SU-DHL-6 (cell line): ENCODE measurements at regions not wholly inside any gene's neighbourhood (a gene's known extent, or its start where the extent isn't known, plus 50 kb on each side); places are given as distances from the start of the nearest gene placed in this dataset.

Experiments used
- H2AFZ ChIP-seq: fragments of 200-600 bp; sonication (generic); 2 replicates; pipeline ENCODE4 v1.6.1; 2014; ENCODE audit warnings: low read depth, mild to moderate bottlenecking, moderate library complexity, mixed read lengths, antibody characterized with exemption, low read length; ENCODE audit not compliant: severe bottlenecking
- H3F3A ChIP-seq: fragments of 200-600 bp; shearing (Covaris generic); 2 replicates; pipeline ENCODE4 v1.6.0; 2016; ENCODE audit warnings: antibody characterized with exemption, mild to moderate bottlenecking; ENCODE audit not compliant: insufficient read depth
- H3K27ac ChIP-seq: fragments of 200-600 bp; sonication (generic); 2 replicates; pipeline ENCODE4 v1.5.1; 2016; ENCODE audit warnings: low read depth, mild to moderate bottlenecking, low read length, moderate library complexity, mixed read lengths
- H3K27me3 ChIP-seq: fragments of 200-600 bp; sonication (generic), shearing (Covaris generic); 2 replicates; pipeline ENCODE4 v1.6.0; 2014; ENCODE audit warnings: mild to moderate bottlenecking, low read length
- H3K36me3 ChIP-seq: fragments of 200-600 bp; sonication (generic); 2 replicates; pipeline ENCODE4 v1.6.1; 2014; ENCODE audit warnings: mild to moderate bottlenecking, low read length, mixed read lengths
- H3K4me2 ChIP-seq: fragments of 300-600, 200-600 bp; shearing (Covaris generic), sonication (generic); 2 replicates; pipeline ENCODE4 v1.6.0; 2014; ENCODE audit warnings: low read length, low read depth, mild to moderate bottlenecking; ENCODE audit not compliant: poor library complexity, severe bottlenecking
- H3K4me3 ChIP-seq: fragments of 200-600 bp; sonication (generic); 2 replicates; pipeline ENCODE4 v1.5.1; 2014; ENCODE audit warnings: antibody characterized with exemption, low read length, mild to moderate bottlenecking, mixed read lengths; ENCODE audit not compliant: insufficient read depth, poor library complexity, severe bottlenecking
- H3K79me2 ChIP-seq: fragments of 200-600 bp; sonication (generic); 2 replicates; pipeline ENCODE4 v1.6.1; 2014; ENCODE audit warnings: mild to moderate bottlenecking, low read length, moderate library complexity; ENCODE audit not compliant: insufficient read depth
- H3K9ac ChIP-seq: fragments of 200-600 bp; sonication (generic); 2 replicates; pipeline ENCODE4 v1.7.0; 2014; ENCODE audit warnings: mild to moderate bottlenecking, low read length
- H3K9me2 ChIP-seq: fragments of 200-600 bp; sonication (generic); replicated peaks from 2 replicates; pipeline ENCODE4 v1.6.1; 2014; ENCODE audit warnings: low read length; ENCODE audit not compliant: insufficient read depth
- H3K9me3 ChIP-seq: fragments of 200-600 bp; sonication (generic); 2 replicates; pipeline ENCODE4 v1.6.1; 2014; ENCODE audit warnings: low read length, mixed read lengths; ENCODE audit not compliant: insufficient read depth
- H4K20me1 ChIP-seq: fragments of 200-600 bp; sonication (generic); 2 replicates; pipeline ENCODE4 v1.6.1; 2014; ENCODE audit warnings: low read depth, mild to moderate bottlenecking, antibody characterized with exemption, low read length, moderate library complexity, mixed read lengths
- EZH2phosphoT487 ChIP-seq: fragments of 200-600 bp; sonication (generic), shearing (Covaris generic); conservative IDR thresholded peaks from 2 replicates; pipeline ENCODE4 v1.6.1; 2018; ENCODE audit warnings: mild to moderate bottlenecking, antibody characterized with exemption, low read length, moderate library complexity, mixed read lengths
- TF ChIP-seq, protein P1 (sequence below): fragments of 200-600 bp; sonication (generic); IDR thresholded peaks from one replicate; pipeline ENCODE4 v1.5.1; 2017; ENCODE audit warnings: antibody characterized with exemption, mild to moderate bottlenecking, low read length, moderate library complexity; ENCODE audit not compliant: insufficient read depth, poor library complexity, severe bottlenecking

DNA sequence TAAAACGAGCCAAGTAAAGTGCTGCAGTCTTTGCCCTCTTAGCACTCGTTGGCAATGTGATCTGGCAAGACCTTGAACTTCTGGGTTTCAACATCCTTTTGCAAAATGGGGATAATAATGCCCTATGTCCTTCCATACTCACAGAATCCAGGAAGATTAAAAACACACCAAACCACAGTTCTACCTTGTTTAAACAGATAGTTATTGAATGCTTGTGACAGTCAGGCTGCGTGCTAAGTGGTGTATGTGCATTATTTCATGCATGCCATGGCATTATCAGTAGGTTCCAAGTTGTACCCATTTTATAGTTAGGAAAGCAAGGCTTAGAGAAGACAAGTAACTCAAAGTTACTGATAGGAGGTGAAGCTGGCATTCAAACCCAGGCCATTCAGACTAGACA, 308.6 kb upstream of the PROX1 start:
- TF ChIP-seq, protein P1, sequence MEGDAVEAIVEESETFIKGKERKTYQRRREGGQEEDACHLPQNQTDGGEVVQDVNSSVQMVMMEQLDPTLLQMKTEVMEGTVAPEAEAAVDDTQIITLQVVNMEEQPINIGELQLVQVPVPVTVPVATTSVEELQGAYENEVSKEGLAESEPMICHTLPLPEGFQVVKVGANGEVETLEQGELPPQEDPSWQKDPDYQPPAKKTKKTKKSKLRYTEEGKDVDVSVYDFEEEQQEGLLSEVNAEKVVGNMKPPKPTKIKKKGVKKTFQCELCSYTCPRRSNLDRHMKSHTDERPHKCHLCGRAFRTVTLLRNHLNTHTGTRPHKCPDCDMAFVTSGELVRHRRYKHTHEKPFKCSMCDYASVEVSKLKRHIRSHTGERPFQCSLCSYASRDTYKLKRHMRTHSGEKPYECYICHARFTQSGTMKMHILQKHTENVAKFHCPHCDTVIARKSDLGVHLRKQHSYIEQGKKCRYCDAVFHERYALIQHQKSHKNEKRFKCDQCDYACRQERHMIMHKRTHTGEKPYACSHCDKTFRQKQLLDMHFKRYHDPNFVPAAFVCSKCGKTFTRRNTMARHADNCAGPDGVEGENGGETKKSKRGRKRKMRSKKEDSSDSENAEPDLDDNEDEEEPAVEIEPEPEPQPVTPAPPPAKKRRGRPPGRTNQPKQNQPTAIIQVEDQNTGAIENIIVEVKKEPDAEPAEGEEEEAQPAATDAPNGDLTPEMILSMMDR, result no peak
- no peak for TF ChIP-seq EZH2phosphoT487
- no peak overlapping the region for H3K9ac ChIP-seq
- H2AFZ ChIP-seq, result no peak overlapping the region
- no peak overlapping the region for H3K27ac ChIP-seq
- no peaks in the 10 kb centered on the region for H3K79me2 ChIP-seq
- no peaks in the 10 kb centered on the region for H3K9me3 ChIP-seq
- no peaks in the 10 kb centered on the region for H3K9me2 ChIP-seq
- no peak overlapping the region for H3K4me3 ChIP-seq
- no peak overlapping the region for H3K4me2 ChIP-seq
- no peaks in the 10 kb centered on the region for H3F3A ChIP-seq
- no peaks in the 10 kb centered on the region for H4K20me1 ChIP-seq
- no peaks in the 10 kb centered on the region for H3K27me3 ChIP-seq
- H3K36me3 ChIP-seq, result no peaks in the 10 kb centered on the region

DNA sequence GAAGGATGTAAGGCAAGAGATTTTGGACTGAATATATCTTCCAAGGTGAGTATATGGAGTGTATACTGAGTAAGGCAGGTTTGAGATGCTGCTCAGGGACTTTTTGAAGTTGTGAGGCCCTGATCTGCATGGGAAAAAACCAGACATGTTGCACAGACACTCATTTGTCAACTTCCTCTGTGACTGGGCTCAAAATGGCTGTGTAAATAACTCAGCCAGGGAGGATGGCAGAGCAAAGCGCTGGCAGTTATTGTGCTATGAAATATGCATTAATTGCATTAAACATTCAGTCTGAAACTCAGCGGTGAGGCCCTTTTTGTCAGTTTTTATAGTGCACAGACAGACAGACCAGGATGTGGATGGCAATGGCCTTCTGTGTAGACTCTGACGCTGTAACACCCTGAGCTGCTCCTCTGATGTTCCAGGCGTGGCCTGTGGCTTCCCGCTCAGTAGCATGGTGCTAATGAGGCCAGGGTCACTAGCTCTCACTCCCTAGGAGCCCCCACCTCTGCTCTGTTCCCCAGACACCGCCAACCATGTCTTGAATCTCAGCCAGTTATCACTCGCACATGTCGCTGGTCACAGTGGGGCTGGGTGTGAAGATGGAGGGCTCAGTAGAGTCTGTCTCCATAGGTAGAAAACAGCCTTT, 307.0 kb upstream of the PROX1 start:
- H3K4me3 ChIP-seq, result no peak overlapping the region
- H3K36me3 ChIP-seq, result no peaks in the 10 kb centered on the region
- H4K20me1 ChIP-seq, result no peaks in the 10 kb centered on the region
- no peaks in the 10 kb centered on the region for H3K9me2 ChIP-seq
- TF ChIP-seq, protein P1, result no peak
- no peak for TF ChIP-seq EZH2phosphoT487
- no peaks in the 10 kb centered on the region for H3K9me3 ChIP-seq
- H2AFZ ChIP-seq, result no peak overlapping the region
- no peak overlapping the region for H3K4me2 ChIP-seq
- H3K79me2 ChIP-seq, result no peaks in the 10 kb centered on the region
- no peak overlapping the region for H3K9ac ChIP-seq
- H3K27me3 ChIP-seq, result no peaks in the 10 kb centered on the region
- no peaks in the 10 kb centered on the region for H3F3A ChIP-seq
- no peak overlapping the region for H3K27ac ChIP-seq

DNA sequence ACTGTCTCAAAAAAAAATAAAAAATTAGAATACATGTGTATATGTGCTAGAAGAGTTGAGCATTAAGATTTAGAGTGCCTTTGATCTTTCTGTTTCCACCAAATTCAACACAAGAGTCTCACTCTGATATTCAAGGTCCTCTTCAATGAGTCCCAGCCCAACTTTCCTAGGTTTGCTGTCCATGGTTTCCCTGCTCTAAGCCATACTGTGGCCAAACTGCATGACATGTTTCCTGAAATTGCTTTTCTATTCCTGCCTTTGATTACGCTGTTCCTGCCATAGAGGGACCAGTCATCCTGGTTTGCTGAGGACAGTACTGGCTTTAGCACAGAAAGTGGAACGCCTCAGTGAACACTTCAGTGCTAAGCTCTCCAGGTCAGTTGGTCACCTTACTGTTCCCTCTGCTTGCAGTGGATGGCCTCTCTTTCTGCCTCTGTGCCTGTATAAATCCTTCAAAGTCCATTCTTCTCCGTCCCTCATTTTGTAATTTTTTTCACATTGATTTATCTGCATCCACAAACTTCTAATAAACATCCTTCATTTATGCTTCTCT, 305.9 kb upstream of the PROX1 start:
- Histone ChIP-seq H3K27ac (no peak overlapping the region), H4K20me1 (no peaks in the 10 kb centered on the region), H3F3A (no peaks in the 10 kb centered on the region), H3K4me2 (no peak overlapping the region), H3K9me2 (no peaks in the 10 kb centered on the region), H3K4me3 (no peak overlapping the region), H3K79me2 (no peaks in the 10 kb centered on the region), H3K36me3 (no peaks in the 10 kb centered on the region), H3K27me3 (no peaks in the 10 kb centered on the region), H3K9me3 (no peaks in the 10 kb centered on the region), H3K9ac (no peak overlapping the region), H2AFZ (no peak overlapping the region)
- TF ChIP-seq EZH2phosphoT487, result no peak
- TF ChIP-seq, protein P1, result no peak
